GM12874 (cell line): ENCODE measurements at regions not wholly inside any gene's neighbourhood (a gene's known extent, or its start where the extent isn't known, plus 50 kb on each side); places are given as distances from the start of the nearest gene placed in this dataset.

Experiments
- CTCF ChIP-seq: IDR thresholded peaks from 2 replicates; pipeline ENCODE4 v1.5.1; 2011; ENCODE audit warnings: low read depth, mild to moderate bottlenecking, control low read depth, low read length, moderate library complexity; ENCODE audit not compliant: insufficient read depth

GRCh38 chr12:125254856-125255255 lies 189.6 kb downstream of the AACS start:
- TF ChIP-seq CTCF: no peak

DNA sequence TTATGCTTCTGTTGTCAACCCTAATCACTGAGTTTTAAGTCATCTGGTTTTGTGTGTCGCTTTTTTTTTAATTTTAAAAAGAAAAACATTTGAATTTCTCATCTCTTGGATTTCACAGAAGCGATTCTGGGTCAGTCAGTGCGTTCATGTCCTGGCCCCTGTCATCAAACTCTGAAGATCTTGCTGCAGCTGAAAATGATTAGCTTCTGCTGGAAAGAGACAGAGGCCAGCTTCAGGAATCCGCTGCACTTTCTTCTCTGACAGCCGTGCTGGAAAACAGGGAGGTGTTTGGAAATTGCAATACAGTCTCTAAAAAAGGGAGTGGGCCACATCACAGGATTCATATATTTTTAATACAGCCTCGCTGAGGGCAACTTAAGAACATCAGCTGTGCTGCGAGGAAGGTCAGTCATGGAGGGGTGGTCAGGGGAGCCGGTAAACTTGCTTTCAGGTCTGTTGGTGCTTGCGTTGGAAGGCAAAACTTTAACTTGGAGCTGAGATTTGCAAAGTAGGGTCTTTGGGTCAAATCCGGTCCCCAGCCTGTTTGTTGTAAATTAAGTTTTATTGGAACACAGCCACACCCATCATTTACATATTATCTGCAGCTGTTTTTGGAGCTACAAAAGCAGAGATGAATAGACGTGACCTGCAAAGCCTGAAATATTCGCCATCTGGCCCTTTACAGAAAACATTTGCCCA lies 190.8 kb downstream of the AACS start:
- no peak for TF ChIP-seq CTCF

DNA sequence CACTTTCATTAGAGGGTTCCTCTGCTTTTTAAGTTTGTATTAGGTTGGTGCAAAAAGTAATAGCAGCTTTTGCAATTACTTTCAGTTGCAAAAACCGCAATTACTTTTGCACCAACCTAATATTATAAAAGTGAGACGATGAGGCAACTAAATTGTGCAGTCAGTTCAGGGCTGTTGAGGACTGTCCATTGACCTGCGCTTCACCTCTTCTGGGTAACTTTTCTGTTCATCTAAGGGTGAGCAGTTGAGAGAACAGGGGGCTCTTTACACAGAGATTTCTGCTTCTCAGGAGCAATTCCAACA lies 191.3 kb downstream of the AACS start:
- TF ChIP-seq CTCF: no peak

GRCh38 chr12:125259178-125259867 lies 194.1 kb downstream of the AACS start:
- no peak for TF ChIP-seq CTCF

- TF ChIP-seq CTCF: no peak
Observed at GRCh38 chr12:125262851-125263250, 197.6 kb downstream of the AACS start.

DNA sequence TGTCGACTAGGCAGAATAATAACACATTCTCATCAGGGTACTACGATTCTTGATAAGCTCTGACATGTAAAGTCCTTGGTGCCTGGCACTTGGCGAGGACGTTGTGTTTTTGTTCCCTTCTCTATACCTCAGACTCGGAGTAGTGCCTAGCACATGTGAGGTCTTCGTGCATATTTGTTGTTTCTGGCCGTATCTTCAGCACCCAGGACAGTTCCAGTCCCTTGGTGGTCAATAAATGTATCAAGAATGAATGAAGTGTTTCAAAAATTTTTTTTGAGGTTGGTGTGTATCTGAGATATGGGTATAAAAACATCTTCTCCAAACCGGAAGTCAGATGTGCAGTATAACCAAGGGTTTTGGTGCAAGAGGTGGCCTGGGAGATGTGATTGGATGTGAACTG lies 198.2 kb downstream of the AACS start:
- TF ChIP-seq CTCF: no peak

- no peak for TF ChIP-seq CTCF
Observed at GRCh38 chr12:125267114-125267513, 201.9 kb downstream of the AACS start.

DNA sequence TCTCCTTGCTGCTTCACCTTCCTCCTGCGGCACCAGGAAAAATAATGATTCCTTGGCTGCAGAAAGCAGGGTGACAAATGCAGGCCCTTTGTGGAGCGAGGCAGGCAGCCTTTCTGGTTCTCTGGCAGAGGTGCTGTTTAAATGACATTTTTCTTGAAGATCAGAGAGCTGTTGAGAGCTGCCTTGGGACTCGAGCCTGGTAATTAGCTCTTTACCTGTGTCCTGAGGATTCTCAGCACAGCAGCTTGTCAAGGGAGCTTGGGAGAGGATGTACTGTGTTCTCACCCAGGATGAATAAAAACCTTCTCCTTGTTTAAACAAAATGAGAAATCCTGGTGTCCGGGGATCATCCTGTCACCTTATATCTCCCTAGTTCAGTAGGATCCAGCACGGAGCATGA lies 204.0 kb downstream of the AACS start:
- no peak for TF ChIP-seq CTCF
